VCaP (cell line): ENCODE measurements at regions not wholly inside any gene's neighbourhood (a gene's known extent, or its start where the extent isn't known, plus 50 kb on each side); places are given as distances from the start of the nearest gene placed in this dataset.

ENCODE experiments used
- H3K27ac ChIP-seq: fragments of 450-650 bp; 2 replicates; pipeline ENCODE4 v1.5.1; 2017
- TF ChIP-seq, protein P1 (sequence below): fragments of 450-650 bp; conservative IDR thresholded peaks from 2 replicates; pipeline ENCODE4 v1.5.1; 2017; ENCODE audit warnings: mild to moderate bottlenecking, moderate library complexity

DNA sequence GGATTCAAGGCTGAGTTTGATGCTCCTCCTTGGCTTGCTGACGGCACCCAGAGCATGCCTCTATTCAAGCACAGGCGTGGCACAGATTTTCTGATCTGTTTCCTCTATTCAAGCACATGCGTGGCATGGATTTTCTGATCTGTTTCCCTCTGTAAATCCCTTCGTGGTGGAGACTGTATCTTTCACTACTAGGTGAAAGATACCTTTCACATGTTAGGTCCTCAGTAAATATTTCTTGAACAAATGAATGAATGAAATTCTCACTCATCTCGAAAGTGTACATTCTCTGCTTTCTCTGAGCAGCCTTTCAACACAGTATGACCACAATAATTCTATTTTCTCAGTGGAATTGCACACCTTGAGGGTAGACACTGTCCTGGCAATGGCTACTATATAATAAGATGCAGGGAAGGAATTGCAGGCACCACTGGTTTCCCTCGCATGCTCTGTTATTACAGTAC lies 72.6 kb upstream of the F13A1 start:
- H3K27ac ChIP-seq, result no peak overlapping the region
- TF ChIP-seq, protein P1, sequence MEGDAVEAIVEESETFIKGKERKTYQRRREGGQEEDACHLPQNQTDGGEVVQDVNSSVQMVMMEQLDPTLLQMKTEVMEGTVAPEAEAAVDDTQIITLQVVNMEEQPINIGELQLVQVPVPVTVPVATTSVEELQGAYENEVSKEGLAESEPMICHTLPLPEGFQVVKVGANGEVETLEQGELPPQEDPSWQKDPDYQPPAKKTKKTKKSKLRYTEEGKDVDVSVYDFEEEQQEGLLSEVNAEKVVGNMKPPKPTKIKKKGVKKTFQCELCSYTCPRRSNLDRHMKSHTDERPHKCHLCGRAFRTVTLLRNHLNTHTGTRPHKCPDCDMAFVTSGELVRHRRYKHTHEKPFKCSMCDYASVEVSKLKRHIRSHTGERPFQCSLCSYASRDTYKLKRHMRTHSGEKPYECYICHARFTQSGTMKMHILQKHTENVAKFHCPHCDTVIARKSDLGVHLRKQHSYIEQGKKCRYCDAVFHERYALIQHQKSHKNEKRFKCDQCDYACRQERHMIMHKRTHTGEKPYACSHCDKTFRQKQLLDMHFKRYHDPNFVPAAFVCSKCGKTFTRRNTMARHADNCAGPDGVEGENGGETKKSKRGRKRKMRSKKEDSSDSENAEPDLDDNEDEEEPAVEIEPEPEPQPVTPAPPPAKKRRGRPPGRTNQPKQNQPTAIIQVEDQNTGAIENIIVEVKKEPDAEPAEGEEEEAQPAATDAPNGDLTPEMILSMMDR, result no peak

- no peak overlapping the region for H3K27ac ChIP-seq
- TF ChIP-seq, protein P1, result no peak
Measured at GRCh38 chr6:6395581-6396197, 75.2 kb upstream of the F13A1 start.

DNA sequence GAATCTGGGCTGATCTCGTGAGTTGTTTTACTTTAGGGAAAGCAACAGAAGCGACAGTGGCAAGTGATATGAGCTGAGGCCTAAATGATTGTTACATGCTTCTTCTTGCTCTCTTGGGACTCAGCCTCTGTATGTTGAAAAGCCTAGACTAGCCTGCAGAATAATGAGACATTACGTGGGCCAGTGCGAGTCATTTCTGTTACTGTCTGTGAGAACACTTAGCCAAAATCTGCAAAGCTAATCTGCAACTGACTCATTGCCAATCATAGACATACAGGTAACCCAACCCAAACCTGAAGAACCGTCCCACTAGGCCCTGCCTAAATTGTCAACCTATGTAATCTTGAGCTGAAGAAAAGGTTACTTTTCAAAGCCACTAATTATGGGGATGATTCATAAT lies 77.4 kb upstream of the F13A1 start:
- TF ChIP-seq, protein P1, result no peak
- no peak overlapping the region for H3K27ac ChIP-seq

DNA sequence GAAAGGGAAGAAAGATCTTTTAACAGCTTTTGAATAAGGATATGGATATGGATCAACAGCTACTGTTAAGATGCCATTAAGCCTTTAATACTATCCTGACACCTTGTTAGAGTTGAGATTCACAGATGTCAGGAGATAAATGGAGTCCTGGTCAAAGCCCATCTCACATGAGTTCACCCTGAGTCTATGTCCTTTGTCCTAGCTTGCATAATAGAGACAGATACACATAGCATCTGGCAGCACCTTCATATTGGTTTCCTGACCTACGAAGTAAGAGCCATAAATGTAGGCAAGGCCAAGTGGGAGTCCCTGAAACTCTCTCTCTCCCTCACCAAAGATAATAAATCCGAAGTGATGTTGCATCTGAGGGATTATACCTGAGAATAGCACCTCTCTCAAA lies 79.1 kb upstream of the F13A1 start:
- TF ChIP-seq, protein P1, result no peak

DNA sequence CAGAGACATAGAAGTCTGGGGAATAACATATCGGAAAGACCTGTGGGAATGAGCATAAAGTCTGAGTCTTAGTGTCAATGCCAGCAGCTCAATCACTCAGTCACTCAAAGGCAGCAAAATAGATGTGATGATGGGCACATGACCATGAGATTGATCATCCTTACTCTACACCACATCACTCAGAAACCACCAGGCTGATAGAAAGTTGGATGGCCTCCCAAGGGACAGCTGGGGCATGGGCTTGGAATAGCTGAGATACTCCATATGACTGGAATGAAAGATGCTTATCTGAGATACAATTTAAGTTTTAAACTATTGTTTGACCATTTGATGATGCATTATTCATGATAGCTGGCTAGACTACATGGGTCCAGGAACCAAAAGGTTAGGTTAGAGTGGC lies 80.9 kb upstream of the F13A1 start:
- H3K27ac ChIP-seq, result no peak overlapping the region
- TF ChIP-seq, protein P1, result no peak

More for the DNA sequence above, 79.1 kb upstream of the F13A1 start:
- no peak overlapping the region for H3K27ac ChIP-seq

DNA sequence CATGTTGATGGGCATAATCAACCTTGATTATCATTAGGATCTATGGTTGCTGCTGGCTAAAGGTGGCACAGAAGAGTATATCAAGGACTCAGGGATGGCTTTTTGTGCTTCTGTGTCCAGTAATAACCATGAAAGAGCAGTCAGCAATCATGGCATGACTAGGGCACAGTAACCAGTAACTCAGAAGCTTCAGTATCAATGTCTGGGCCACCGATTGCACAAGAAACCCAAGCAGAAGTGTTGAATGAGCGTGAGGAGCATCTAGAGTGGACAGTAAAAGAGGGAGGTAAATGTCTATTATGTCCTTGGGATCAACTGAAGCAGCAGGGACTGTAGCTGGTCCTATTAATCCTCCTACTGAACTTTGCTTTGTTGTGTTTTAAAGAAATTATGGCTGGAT lies 81.5 kb upstream of the F13A1 start:
- TF ChIP-seq, protein P1, result no peak
- no peak overlapping the region for H3K27ac ChIP-seq

GRCh38 chr6:6402591-6402990 lies 82.1 kb upstream of the F13A1 start:
- TF ChIP-seq, protein P1, result no peak
- H3K27ac ChIP-seq, result no peak overlapping the region
